A673 (cell line): ENCODE measurements at regions not wholly inside any gene's neighbourhood (a gene's known extent, or its start where the extent isn't known, plus 50 kb on each side); places are given as distances from the start of the nearest gene placed in this dataset.

Experiments used
- BruUV-seq: library from RNA; stranded (reverse); fragments of 400-500 nt; replicated peaks from 2 replicates; lab custom pipeline; 2021; lab: Mats Ljungman, UMichigan
- CTCF ChIA-PET: fragments of 300-600 bp; sonication (Branson Sonifier 250); formaldehyde crosslinking; loops from one replicate; lab custom pipeline; 2022; ENCODE audit warnings: antibody characterized with exemption; lab: Charles Lee
- POLR2A ChIA-PET: fragments of 300-600 bp; sonication (Branson Sonifier 250); formaldehyde crosslinking; loops from one replicate; lab custom pipeline; 2022; ENCODE audit warnings: antibody characterized with exemption; ENCODE audit not compliant: low non-redundant PET; lab: Charles Lee
- DNase-seq: peaks from one replicate; pipeline ENCODE4 v3.0.0-alpha.2; 2015; ENCODE audit warnings: low spot score
- H3K27ac ChIP-seq: fragments of 200-600 bp; sonication (generic); 2 replicates; pipeline ENCODE4 v1.5.1; 2016; ENCODE audit warnings: mixed run types, low read depth, mild to moderate bottlenecking, mixed read lengths, antibody characterized with exemption, low read length; ENCODE audit not compliant: poor library complexity, severe bottlenecking
- H3K27me3 ChIP-seq: fragments of 200-600 bp; sonication (generic); replicated peaks from 2 replicates; pipeline ENCODE4 v1.6.1; 2017; ENCODE audit warnings: mixed run types, low read depth, mild to moderate bottlenecking, mixed read lengths, antibody characterized with exemption, low read length; ENCODE audit not compliant: insufficient read depth, poor library complexity
- H3K36me3 ChIP-seq: fragments of 200-600 bp; sonication (generic); 2 replicates; pipeline ENCODE4 v1.6.1; 2016; ENCODE audit warnings: mixed run types, mild to moderate bottlenecking, mixed read lengths, antibody characterized with exemption, low read length; ENCODE audit not compliant: insufficient read depth, poor library complexity, severe bottlenecking
- H3K4me1 ChIP-seq: fragments of 200-600 bp; sonication (generic); 2 replicates; pipeline ENCODE4 v1.6.1; 2017; ENCODE audit warnings: mixed run types, mild to moderate bottlenecking, mixed read lengths, antibody characterized with exemption, low read length; ENCODE audit not compliant: insufficient read depth, poor library complexity, severe bottlenecking
- H3K4me3 ChIP-seq: fragments of 200-600 bp; sonication (generic); 2 replicates; pipeline ENCODE4 v1.5.1; 2016; ENCODE audit warnings: low read depth, mixed run types, mild to moderate bottlenecking, mixed read lengths, low read length; ENCODE audit not compliant: poor library complexity, severe bottlenecking
- H3K9me3 ChIP-seq: fragments of 200-600 bp; sonication (generic); 2 replicates; pipeline ENCODE4 v1.6.1; 2016; ENCODE audit warnings: mixed run types, low read depth, mild to moderate bottlenecking, mixed read lengths, antibody characterized with exemption, low read length; ENCODE audit not compliant: poor library complexity, severe bottlenecking
- EZH2 ChIP-seq: fragments of 200-600 bp; sonication (generic); IDR thresholded peaks from 2 replicates; pipeline ENCODE4 v1.6.1; 2017; ENCODE audit warnings: borderline replicate concordance, low read depth, mild to moderate bottlenecking, mixed read lengths, antibody characterized with exemption, low read length; ENCODE audit not compliant: poor library complexity, severe bottlenecking
- intact Hi-C: fragments of 100-400 bp; cut with micrococcal nuclease; formaldehyde crosslinking; loops from one replicate; pipeline ENCODE4 v1.10.0; 2022; ENCODE audit not compliant: unreplicated experiment
- TF ChIP-seq, protein P1 (sequence below): fragments of 300-800, 200-600 bp; sonication (generic); conservative IDR thresholded peaks from 2 replicates; pipeline ENCODE4 v1.5.1; 2017; ENCODE audit warnings: low read depth, mild to moderate bottlenecking, antibody characterized with exemption, low read length, moderate library complexity, mixed read lengths

DNA sequence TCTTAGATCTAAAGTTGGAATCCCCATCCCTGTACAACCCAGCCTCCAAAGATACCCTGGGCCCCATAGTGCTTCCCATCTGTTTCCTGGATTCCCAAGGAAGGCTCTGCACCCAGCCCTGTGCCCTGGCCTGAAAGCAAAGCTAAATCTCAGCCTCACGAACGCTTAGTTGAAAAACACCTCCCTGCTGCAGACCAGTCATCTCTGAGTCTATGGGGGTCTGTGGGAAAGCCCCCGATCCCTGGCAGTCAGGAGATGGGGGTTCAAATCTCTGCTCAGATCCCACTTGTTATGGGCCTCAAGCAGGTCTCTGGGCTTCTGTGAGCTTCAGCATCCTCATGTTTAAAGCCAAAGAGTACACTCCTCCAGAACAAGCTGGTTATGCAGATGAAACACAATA, 210.5 kb upstream of the GRIK3 start:
- no peak for DNase-seq
- TF ChIP-seq EZH2 = no peak
- TF ChIP-seq, protein P1, sequence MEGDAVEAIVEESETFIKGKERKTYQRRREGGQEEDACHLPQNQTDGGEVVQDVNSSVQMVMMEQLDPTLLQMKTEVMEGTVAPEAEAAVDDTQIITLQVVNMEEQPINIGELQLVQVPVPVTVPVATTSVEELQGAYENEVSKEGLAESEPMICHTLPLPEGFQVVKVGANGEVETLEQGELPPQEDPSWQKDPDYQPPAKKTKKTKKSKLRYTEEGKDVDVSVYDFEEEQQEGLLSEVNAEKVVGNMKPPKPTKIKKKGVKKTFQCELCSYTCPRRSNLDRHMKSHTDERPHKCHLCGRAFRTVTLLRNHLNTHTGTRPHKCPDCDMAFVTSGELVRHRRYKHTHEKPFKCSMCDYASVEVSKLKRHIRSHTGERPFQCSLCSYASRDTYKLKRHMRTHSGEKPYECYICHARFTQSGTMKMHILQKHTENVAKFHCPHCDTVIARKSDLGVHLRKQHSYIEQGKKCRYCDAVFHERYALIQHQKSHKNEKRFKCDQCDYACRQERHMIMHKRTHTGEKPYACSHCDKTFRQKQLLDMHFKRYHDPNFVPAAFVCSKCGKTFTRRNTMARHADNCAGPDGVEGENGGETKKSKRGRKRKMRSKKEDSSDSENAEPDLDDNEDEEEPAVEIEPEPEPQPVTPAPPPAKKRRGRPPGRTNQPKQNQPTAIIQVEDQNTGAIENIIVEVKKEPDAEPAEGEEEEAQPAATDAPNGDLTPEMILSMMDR = no peak
- ChIA-PET POLR2A (no interaction called here), CTCF (no interaction called here)
- Histone ChIP-seq H3K36me3 (no peaks in the 10 kb centered on the region), H3K9me3 (no peaks in the 10 kb centered on the region), H3K27me3 (peaks cover 52% of the 10 kb centered on the region), H3K4me3 (no peak overlapping the region), H3K27ac (no peak overlapping the region), H3K4me1 (no peaks in the 10 kb centered on the region)
- intact Hi-C loops = no loop called here
- no TSS peak for BruUV-seq

DNA sequence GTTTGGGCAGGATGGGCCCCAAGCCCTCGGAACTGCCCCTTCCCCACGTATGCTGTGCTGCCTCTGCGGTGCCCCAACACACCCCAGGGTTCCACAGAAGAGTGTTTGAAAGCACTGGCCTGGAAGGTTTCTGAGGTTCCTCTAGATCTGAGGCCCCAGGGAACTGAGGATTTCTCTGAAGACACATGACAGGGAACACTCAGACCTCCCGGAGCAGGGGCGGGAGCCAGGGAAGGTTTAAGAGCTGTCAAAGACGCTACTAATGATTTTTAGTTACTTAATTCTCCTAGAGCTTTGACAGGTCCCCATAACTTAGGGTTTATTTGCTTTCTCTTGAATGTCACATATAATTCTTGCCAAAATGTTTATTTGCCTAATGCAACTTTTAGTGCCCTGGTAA, 212.3 kb upstream of the GRIK3 start:
- H3K36me3 ChIP-seq = no peaks in the 10 kb centered on the region
- H3K4me1 ChIP-seq = no peaks in the 10 kb centered on the region
- peaks cover 48% of the 10 kb centered on the region for H3K27me3 ChIP-seq
- BruUV-seq = no TSS peak
- intact Hi-C loops = no loop called here
- CTCF ChIA-PET = no interaction called here
- no peak overlapping the region for H3K4me3 ChIP-seq
- DNase-seq = no peak
- no peaks in the 10 kb centered on the region for H3K9me3 ChIP-seq
- no peak overlapping the region for H3K27ac ChIP-seq
- POLR2A ChIA-PET = no interaction called here
- no peak for TF ChIP-seq EZH2
- TF ChIP-seq, protein P1 = no peak

- H3K9me3 ChIP-seq = no peaks in the 10 kb centered on the region
- BruUV-seq = no TSS peak
- H3K27ac ChIP-seq = no peak overlapping the region
- intact Hi-C loops = no loop called here
- no peak for DNase-seq
- POLR2A ChIA-PET = no interaction called here
- CTCF ChIA-PET = no interaction called here
- no peaks in the 10 kb centered on the region for H3K4me1 ChIP-seq
- TF ChIP-seq, protein P1 = no peak
- no peak for TF ChIP-seq EZH2
- H3K4me3 ChIP-seq = no peak overlapping the region
- H3K27me3 ChIP-seq = peaks cover 40% of the 10 kb centered on the region
- H3K36me3 ChIP-seq = no peaks in the 10 kb centered on the region
These were observed 216.1 kb upstream of the GRIK3 start for GRCh38 chr1:37250371-37250770.
